Subcutaneous abdominal adipose tissue (tissue), 5 donors: ENCODE measurements at regions not wholly inside any gene's neighbourhood (a gene's known extent, or its start where the extent isn't known, plus 50 kb on each side); places are given as distances from the start of the nearest gene placed in this dataset.
A peak's percentile ranks its signal among the peaks of the same experiment; 100 is the strongest.

Experiments used
- H3K27ac ChIP-seq: one replicate; pipeline ENCODE4 v1.7.0; 2013; ENCODE audit warnings: low read depth, mild to moderate bottlenecking, inconsistent platforms, low read length, moderate library complexity
- H3K27me3 ChIP-seq, 5 donors: one replicate each; pipeline ENCODE4 v1.7.0; 2013; ENCODE audit warnings: low read length in 5 of 5, inconsistent platforms in 1 of 5; ENCODE audit not compliant: control insufficient read depth in 5 of 5, insufficient read depth in 4 of 5
- H3K36me3 ChIP-seq, 5 donors: one replicate each; pipeline ENCODE4 v1.7.0; 2013; ENCODE audit warnings: low read length in 5 of 5; ENCODE audit not compliant: control insufficient read depth in 5 of 5, insufficient read depth in 5 of 5
- H3K4me1 ChIP-seq, 5 donors: one replicate each; pipeline ENCODE4 v1.7.0; 2013; ENCODE audit warnings: low read length in 5 of 5, mild to moderate bottlenecking in 3 of 5, moderate library complexity in 1 of 5; ENCODE audit not compliant: control insufficient read depth in 5 of 5, insufficient read depth in 5 of 5
- H3K4me3 ChIP-seq, 5 donors: one replicate each; pipeline ENCODE4 v1.7.0; 2013; ENCODE audit warnings: low read length in 5 of 5, low read depth in 1 of 5
- H3K9ac ChIP-seq, 5 donors: one replicate each; pipeline ENCODE4 v1.7.0; 2013; ENCODE audit warnings: low read length in 5 of 5, mild to moderate bottlenecking in 4 of 5, moderate library complexity in 3 of 5
- H3K9me3 ChIP-seq, 5 donors: one replicate each; pipeline ENCODE4 v1.7.0; 2013; ENCODE audit warnings: low read length in 5 of 5; ENCODE audit not compliant: control insufficient read depth in 5 of 5
- donor health status: healthy.
- donor health status: healthy.
- donor health status: healthy.
- donor health status: healthy.
- donor health status: healthy.

DNA sequence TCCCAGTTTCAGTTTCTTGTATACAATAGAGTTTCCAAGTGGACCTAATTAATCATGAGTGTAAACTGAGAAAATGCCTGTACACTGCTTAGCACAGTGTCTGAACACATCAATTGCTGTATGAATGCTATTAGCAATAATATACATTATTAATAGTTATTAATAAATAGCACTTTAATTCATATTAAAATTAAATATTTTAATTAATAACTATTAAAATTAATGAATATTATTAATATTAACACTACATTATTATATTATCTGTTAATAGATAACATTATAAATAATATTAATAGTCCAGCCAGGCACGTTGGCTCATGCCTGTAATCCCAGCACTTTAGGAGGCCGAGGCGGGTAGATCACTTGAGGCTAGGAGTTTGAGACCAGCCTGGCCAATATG, 244.9 kb upstream of the ANKRD55 start:
- H3K36me3 ChIP-seq, result no peaks in the 10 kb centered on the region
- H3K4me1 ChIP-seq, result peaks cover 2 to 27% (median 19%) of the 10 kb centered on the region in 5 donors
- no peak overlapping the region for H3K27ac ChIP-seq
- no peak overlapping the region for H3K9ac ChIP-seq
- no peaks in the 10 kb centered on the region for H3K9me3 ChIP-seq
- no peak overlapping the region for H3K4me3 ChIP-seq
- no peaks in the 10 kb centered on the region for H3K27me3 ChIP-seq

DNA sequence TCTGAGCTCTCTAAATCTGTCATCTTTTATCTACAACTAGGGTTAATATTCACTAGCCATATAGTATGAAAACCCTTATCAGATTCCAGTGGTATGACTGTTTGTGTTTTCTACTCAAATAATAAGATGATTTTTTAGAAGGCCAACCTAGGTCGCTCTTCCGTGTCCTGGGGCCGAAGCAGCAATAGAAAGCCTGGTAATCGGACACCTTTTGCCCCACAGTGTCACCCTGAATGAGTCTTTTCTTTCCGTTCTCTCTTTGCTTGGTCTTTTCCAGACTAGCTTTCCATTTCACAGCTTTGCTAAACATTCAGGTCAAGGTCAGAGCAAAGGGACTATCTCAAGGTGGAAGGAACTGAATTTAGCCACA, 243.3 kb upstream of the ANKRD55 start:
- no peaks in the 10 kb centered on the region for H3K36me3 ChIP-seq
- H3K27ac ChIP-seq, result no peak overlapping the region
- H3K4me1 ChIP-seq, result peaks cover under 1 to 19% (median 12%) of the 10 kb centered on the region in 5 donors

DNA sequence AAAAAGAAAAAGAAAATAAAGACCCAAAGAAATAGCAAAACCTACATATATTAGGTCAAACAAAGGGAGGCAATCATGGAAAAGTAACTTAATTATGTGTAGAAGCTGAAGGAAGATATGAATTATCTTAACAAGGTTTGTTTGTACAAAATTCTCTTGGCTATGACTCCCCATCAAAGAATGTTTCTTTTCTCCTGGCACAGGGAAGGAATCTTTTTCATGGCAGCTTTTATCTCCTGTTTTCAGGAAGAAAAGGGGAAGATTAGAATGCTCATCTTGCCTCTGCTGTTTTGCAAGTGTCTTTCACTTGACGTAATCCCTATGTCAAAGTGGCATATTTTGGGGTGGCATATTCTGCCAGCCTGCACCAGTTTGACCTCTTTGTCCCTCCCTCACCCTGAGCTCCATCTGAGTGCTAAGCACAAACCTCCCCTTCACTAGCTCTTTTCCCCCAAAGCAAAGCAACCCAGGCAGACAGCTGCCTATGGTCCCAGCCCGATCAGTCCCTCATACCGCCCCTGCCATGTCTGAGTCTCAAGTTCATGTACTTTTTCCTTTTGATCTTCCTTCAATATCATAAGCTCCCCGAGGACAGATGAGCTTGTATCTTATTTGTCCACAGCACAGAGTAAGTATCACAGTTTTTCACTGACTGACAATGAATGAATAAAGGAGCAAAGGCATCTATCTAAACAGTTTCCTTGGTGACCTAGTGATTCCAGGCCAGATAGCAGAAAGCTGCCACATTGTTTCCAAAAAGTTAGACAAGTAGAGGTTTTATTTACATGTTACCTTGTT, 242.8 kb upstream of the ANKRD55 start:
- Histone ChIP-seq H3K9ac (no peak overlapping the region), H3K27ac (no peak overlapping the region), H3K9me3 (no peaks in the 10 kb centered on the region), H3K36me3 (no peaks in the 10 kb centered on the region), H3K4me1 (peaks cover 0 to 14% (median 8%) of the 10 kb centered on the region in 5 donors), H3K27me3 (no peaks in the 10 kb centered on the region), H3K4me3 (no peak overlapping the region)

More for the DNA sequence above, 243.3 kb upstream of the ANKRD55 start:
- Histone ChIP-seq H3K9me3 (no peaks in the 10 kb centered on the region), H3K4me3 (no peak overlapping the region), H3K9ac (no peak overlapping the region), H3K27me3 (no peaks in the 10 kb centered on the region)

DNA sequence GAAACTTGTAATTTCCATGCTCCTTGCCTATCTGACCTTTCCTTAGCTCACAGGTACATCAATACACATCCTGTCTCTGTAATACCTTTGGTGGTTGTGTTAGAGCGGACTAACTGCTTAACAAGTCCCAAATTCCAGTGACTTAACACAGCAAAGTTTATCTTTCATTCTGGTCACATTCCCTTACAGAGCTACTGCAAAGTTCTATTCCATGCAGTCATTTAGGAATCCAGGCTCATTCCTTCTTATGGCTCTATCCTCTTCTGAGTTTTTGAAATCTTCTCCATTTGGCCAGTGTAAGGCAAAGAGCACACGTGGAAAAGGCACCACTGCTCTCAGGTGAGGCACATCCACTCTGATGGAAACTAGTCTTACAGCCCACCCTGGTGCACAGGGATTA, 238.6 kb upstream of the ANKRD55 start:
- no peaks in the 10 kb centered on the region for H3K4me1 ChIP-seq

DNA sequence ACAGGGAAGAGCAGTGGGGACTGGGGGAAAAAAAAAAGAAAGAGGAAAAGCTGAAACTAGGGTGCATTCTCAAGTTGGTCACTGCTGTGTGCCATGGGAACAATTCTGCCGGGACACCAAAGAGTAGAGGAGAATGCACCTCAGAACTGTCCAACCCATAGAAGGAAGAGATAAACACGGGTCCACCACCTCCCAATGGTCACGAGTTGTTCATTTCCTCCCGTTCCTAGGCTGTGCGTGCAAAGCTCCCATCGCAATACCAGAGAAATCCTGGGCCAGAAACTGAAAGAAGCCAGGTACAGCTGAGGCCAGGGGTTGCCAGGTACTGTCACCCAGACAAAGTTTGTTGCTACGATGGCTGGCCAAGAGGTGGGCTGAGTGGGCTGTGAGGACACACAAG, 236.9 kb upstream of the ANKRD55 start:
- Histone ChIP-seq H3K9me3 (no peaks in the 10 kb centered on the region), H3K9ac (no peak overlapping the region), H3K4me3 (no peak overlapping the region), H3K27ac (no peak overlapping the region), H3K4me1 (peaks cover 0 to 14% (median 7%) of the 10 kb centered on the region in 5 donors), H3K36me3 (no peaks in the 10 kb centered on the region), H3K27me3 (no peaks in the 10 kb centered on the region)

More for the DNA sequence above, 238.6 kb upstream of the ANKRD55 start:
- no peak overlapping the region for H3K4me3 ChIP-seq
- no peaks in the 10 kb centered on the region for H3K9me3 ChIP-seq
- no peak overlapping the region for H3K9ac ChIP-seq
- no peak overlapping the region for H3K27ac ChIP-seq
- no peaks in the 10 kb centered on the region for H3K36me3 ChIP-seq
- H3K27me3 ChIP-seq, result no peaks in the 10 kb centered on the region

DNA sequence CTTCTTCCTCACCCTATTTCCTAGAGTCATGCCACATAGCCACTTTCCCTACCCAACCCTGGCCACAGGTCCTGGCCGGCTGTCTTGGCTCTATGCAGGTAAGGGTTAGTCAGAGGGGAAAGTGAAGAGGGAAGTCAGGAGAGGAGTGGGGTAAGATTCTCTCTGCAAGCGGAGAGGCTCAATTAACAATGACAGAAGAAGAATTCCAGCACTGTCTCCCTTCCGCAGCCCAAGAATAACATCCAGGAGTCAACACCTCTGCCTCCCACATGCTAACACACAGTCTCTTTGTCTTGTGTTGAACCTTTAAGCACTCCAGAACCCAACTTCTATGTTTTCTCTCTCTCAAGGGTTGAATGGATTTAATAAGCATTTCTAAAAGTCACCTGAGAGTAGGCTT, 235.1 kb upstream of the ANKRD55 start:
- H3K4me1 ChIP-seq, result peaks cover 0 to 19% (median 10%) of the 10 kb centered on the region in 5 donors
- no peaks in the 10 kb centered on the region for H3K9me3 ChIP-seq
- H3K36me3 ChIP-seq, result no peaks in the 10 kb centered on the region
- no peak overlapping the region for H3K4me3 ChIP-seq
- no peak overlapping the region for H3K27ac ChIP-seq
- no peak overlapping the region for H3K9ac ChIP-seq
- no peaks in the 10 kb centered on the region for H3K27me3 ChIP-seq

DNA sequence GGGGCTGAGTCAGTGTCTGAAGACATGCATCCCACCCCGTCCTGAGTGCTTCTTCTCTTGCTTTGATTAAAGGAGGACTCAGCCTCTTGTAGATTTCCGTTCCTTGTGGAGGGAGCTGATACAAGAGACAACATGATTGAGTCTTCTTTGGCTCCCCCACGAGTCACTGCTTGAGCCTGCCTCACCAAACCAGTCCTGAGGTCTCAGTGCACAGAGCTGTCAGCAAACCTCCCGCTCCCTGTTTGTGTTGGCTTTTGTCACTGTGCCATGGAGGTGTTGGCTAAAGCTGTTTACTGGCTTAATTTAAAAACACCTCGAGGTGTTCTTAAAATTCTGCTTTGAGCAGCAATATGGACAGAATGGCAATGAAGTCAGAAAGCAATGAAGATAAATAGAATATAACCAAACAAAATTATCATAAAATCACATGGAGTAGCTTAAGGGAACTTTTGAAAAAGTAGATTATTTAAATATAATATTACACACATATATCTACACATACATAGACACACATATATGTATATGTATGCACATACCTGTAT, 234.1 kb upstream of the ANKRD55 start:
- H3K36me3 ChIP-seq, result no peaks in the 10 kb centered on the region
- H3K27ac ChIP-seq, result no peak overlapping the region
- H3K9me3 ChIP-seq, result no peaks in the 10 kb centered on the region
- H3K9ac ChIP-seq, result no peak overlapping the region
- no peak overlapping the region for H3K4me3 ChIP-seq
- no peaks in the 10 kb centered on the region for H3K27me3 ChIP-seq
- H3K4me1 ChIP-seq, result peaks cover 0 to 19% (median 10%) of the 10 kb centered on the region in 5 donors

DNA sequence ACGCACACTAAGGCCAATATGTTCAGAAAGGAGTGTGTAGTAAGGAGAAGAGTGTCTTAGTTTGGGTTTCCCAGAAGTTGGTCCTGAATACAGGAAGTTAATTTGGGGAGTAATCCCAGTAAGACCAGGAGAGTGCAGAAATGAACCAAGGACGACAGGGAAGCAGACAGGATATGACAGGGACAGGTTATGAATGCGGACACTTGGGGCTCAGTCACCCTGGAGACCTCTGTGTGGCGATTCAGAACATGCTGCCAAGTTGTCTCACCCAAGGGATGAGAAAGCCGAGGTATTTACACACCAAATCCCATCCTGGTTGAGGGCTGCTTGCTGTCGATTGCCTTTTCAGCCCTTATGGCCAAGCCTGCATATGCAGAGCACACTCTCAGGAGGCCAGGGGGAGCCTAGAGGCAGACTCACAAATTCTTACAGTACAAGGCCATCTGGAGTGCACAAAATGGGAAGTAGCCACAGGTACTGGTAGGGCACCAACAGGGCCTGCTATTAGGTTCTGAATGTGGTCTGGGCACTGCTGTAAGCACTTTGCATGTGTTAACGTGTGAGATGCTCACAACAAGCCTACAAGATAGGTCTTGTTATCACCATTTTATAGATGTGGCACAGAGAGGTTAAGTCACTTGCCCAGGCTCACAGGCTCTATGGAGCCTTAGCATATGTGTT, 233.1 kb upstream of the ANKRD55 start:
- Histone ChIP-seq H3K4me1 (peaks cover 0 to 19% (median 10%) of the 10 kb centered on the region in 5 donors), H3K4me3 (no peak overlapping the region), H3K9ac (no peak overlapping the region), H3K9me3 (no peaks in the 10 kb centered on the region), H3K36me3 (no peaks in the 10 kb centered on the region), H3K27me3 (no peaks in the 10 kb centered on the region), H3K27ac (no peak overlapping the region)

DNA sequence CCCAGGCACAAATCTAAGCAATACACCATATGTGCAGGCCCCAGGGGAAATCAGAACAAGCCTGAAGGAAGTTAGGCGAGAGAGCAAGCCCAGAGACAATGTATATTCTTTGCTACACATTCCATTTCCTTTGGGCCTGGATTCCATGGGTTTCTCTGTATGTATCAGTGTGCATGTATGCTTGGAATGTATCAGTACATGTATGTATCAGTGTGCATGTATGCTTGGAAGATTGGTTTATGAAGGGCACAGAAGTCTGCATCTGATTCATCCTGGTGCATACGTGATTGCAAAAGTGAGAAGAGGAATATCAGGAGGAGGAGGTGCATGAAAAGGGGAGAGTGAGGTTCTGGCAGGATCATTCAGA, 232.6 kb upstream of the ANKRD55 start:
- Histone ChIP-seq H3K9ac (no peak overlapping the region), H3K9me3 (no peaks in the 10 kb centered on the region), H3K4me3 (peak overlapping the region in 1 of 5 donors; percentile 7), H3K27me3 (no peaks in the 10 kb centered on the region), H3K27ac (no peak overlapping the region), H3K4me1 (peaks cover 0 to 20% (median 10%) of the 10 kb centered on the region in 5 donors), H3K36me3 (no peaks in the 10 kb centered on the region)
